ENCODE measurements at regions not wholly inside any gene's neighbourhood (a gene's known extent, or its start where the extent isn't known, plus 50 kb on each side); places are given as distances from the start of the nearest gene placed in this dataset.

DNA sequence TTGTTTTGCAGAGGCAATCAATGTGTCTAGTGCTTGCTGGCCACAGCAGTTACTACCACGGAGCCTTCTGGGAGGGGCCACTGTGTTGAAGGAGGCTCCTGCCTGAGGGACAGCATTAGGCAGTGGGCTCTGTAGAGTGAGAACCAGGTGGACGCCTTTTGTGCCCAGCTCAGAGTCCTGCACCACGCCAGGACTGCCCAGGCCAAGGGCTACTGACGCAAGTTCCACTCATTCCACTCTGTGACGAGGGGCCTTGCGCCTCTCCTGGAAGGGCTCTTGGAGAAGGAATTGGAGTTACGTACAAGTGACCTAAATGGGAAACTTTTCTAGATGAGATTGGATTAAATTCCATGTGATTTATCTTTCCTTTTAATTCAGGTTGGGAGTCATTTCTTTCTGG, 102.8 kb upstream of the MAGEE2 start:
- TF ChIP-seq CTCF (conservative IDR thresholded peaks at IDR 0.05; ENCODE audit: low read length) (no peak), EZH2phosphoT487 (IDR thresholded peaks at IDR 0.05; ENCODE audit: borderline replicate concordance, low read depth, low read length) (no peak)

Measured in OCI-LY7 (cell line).